HG03469 (cell line): ENCODE measurements at regions not wholly inside any gene's neighbourhood (a gene's known extent, or its start where the extent isn't known, plus 50 kb on each side); places are given as distances from the start of the nearest gene placed in this dataset.
A peak's percentile ranks its signal among the peaks of the same experiment; 100 is the strongest.

Experiments
- ATAC-seq: cut with Tn5 transposase; IDR thresholded peaks from one replicate; pipeline ENCODE4 v1.9.1; 2021; ENCODE audit warnings: mild to moderate bottlenecking, moderate library complexity, moderate number of reproducible peaks; ENCODE audit not compliant: unreplicated experiment

DNA sequence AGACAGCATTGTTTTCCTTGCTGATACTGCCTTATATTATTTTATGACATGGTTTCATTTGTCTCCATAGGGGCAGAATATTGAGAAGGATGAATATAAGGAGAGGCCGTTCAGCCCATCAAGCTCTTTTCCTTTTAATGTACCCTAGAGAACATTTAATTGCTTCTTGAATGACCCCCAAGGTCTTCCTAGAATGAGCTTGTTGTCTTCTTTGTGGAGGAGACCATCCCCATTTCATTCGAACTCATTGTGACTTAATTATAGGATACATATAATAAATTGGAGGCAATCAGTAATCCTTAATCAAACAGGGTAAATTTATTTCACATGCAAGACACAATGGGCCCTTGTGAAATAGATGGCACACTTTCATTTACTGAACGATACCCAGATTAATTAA, 231.3 kb downstream of the MDFIC start:
- no peak for ATAC-seq

DNA sequence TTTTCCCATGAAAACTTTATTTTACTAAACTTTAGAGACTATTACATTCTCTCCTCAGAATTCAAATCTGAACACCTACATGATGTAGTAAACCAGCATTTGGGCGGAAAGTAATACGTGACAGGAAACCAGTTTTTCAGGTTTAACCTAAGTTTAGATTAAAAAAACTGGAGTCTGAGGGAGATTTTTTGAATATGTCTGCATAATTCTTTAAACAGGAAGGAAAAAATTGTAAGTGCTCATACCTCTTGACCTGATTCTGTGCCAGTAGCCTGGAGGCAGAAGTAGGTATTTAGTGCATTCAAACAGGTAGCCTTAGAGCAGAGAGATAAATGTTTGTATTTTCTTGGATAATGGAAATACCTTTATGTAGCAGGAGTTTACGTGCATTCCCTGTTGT, 224.3 kb downstream of the MDFIC start:
- no peak for ATAC-seq

DNA sequence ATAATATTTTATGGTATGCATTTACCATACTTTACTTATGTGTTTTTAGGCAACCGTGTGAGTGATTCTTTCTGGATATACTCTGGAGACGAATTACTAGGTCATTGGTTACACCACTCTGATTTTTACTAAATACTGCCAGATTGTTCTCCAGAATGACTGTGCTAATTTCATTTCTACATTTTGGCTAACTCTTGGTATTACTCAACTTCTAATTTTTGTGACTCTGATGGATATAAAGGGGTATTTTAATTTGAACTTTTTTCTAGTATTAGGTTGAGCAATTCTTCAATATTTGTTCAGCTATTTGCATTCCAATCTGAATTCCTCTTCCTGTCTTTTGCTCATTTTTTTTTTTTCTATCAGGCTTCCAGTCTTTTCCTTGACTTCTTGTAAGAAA, 223.6 kb downstream of the MDFIC start:
- ATAC-seq: peak; percentile 87

GRCh38 chr7:115137816-115138215, 215.9 kb downstream of the MDFIC start:
- ATAC-seq: no peak

- ATAC-seq: no peak
Measured at GRCh38 chr7:115136796-115137443, 215.0 kb downstream of the MDFIC start.

- peak; percentile 92 for ATAC-seq
Measured at GRCh38 chr7:115135769-115136410, 214.0 kb downstream of the MDFIC start.

DNA sequence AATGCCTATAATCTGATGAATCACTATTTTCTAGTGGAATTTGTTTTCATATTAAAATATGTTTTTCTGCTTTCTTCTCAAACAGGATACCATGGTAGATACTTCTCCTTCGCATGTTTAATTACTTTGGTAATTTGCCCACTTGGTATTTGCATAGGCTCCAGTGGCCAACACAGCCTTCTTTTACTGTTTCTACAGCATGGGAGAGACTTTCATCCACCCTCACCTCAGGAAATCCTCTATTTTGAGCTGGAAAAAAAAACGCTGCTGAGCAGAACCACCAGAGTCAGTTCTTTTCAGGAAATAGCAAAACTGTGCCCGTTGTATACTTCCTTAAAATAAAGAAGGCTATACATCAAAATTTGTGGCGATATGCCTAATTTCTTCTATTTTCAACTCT, 213.3 kb downstream of the MDFIC start:
- no peak for ATAC-seq

DNA sequence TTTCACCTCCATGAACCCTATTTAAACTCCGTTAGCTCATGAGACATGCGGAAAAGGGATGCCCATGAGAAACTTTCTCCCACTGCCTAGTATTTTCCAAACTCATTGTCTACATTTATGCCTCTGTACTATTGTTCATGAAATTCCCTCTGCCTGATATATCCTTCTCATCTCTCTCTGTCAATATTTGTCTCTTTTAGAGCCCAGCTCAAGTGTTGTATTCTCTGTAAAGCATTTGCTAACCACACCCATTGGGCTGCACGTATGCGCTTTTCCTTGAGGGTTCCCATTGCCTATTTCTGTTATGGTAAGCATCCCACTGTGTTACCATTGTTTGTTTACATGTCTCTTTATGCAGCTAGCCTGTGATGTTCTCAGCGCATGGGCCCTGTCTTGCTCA, 211.4 kb downstream of the MDFIC start:
- ATAC-seq: no peak

DNA sequence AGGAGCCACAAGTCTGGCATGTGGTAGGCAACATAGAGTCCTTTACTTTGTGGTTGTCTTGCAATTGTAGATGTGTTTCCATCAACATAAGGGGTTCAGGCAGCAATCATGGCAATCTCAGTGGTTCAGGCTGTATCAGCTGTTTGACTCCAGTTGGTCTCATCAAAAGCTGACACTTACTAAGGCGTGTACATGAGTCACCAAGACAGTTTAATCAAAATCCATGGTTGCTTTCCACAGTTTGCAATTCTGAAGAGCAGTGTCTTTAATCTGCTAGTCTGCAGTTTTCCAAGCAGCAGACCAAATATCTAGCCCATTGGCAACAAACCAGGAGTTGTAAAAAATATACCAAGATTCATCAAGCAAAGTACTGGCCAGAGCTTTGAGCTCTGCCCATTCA, 210.2 kb downstream of the MDFIC start:
- no peak for ATAC-seq

- no peak for ATAC-seq
Measured at GRCh38 chr7:115128154-115128553, 206.3 kb downstream of the MDFIC start.

GRCh38 chr7:115127399-115128021, 205.6 kb downstream of the MDFIC start:
- ATAC-seq: no peak

DNA sequence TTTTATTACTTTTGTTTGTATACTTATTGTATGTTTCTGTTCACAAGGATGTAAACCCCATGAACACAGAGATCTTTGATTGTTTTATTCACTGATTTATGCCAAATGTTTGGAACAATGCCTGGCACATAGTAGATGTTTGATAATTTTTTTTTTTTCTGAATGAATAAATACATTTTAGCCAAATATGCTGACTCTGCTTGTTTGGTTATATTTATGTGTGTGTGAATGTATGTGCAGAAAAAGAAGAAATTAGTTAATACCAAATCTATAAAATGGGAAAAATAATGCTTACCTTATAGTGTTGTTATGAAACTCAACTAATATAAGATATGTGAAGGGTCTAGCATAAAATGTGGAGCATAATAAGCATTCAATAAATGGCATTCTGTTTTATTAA, 203.9 kb downstream of the MDFIC start:
- ATAC-seq: no peak

- no peak for ATAC-seq
Measured at GRCh38 chr7:115125312-115125711, 203.4 kb downstream of the MDFIC start.

- ATAC-seq: no peak
Measured at GRCh38 chr7:115124409-115124939, 202.6 kb downstream of the MDFIC start.

GRCh38 chr7:115123441-115123840, 201.5 kb downstream of the MDFIC start:
- ATAC-seq: no peak

- no peak for ATAC-seq
Measured at GRCh38 chr7:115122388-115122787, 200.5 kb downstream of the MDFIC start.

DNA sequence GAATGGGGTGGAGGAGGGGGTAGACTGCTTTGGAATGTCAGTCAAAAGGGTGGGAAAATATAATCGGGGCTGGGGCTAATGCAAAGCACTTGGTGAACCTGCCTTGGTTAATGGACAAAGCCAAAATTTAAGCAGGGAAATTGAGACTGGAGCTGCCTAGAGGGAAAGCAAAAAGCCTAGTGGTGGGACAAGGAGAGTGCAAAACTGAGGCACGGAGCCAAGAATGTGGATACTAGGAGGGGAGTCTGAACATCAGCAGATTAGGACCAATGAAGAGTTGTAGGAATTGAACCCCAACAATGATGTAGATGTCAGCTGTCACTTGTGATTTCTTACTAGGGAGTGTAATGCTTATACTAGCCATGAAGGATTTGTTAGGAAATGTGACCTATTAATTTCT, 195.9 kb downstream of the MDFIC start:
- no peak for ATAC-seq

- ATAC-seq: no peak
Measured at GRCh38 chr7:115116773-115117715, 195.2 kb downstream of the MDFIC start.

- no peak for ATAC-seq
Measured at GRCh38 chr7:115113776-115114175, 191.9 kb downstream of the MDFIC start.

DNA sequence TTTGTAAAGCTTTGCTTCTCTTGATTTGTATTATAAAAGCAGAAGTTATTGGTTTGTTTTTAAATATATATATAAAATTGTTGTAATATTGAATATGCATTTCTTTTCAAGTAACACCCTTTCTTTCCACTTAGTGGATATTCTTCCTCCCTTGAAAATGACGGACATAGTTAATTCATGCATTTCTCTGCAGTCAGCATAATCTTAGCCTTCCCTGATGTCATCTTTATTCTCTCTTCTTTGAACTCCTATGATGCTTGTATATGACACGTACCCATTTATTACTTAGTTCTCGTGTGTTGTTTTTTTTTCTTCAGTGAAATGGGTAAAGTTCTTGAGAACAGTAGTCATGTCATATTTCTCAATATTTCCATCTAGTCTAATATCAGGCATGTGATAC, 191.2 kb downstream of the MDFIC start:
- no peak for ATAC-seq

DNA sequence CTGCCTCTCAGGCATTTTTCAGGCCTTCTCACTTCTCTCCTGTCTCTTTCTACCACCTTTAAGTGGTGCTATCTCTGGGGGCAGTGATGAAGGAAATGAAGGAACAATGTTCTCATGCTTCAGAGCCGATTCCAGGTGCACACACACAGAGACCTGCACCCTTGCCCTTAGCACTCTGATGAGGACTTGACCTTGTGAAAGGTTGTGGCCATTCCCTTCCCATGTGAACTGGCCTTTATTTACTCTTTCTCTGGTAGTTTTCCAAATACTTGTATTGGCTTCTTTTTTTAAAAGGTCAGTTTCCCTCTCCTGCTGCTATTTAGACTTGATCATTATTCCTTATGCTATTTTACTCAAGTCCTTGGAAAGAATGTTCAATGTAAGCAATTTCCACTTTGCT, 188.6 kb downstream of the MDFIC start:
- no peak for ATAC-seq
